PC-9 (cell line): ENCODE measurements at regions not wholly inside any gene's neighbourhood (a gene's known extent, or its start where the extent isn't known, plus 50 kb on each side); places are given as distances from the start of the nearest gene placed in this dataset.

Experiments
- BruUV-seq: library from RNA; stranded (reverse); fragments of 400-500 nt; replicated peaks from 2 replicates; lab custom pipeline; 2021; lab: Mats Ljungman, UMichigan
- CTCF ChIA-PET: fragments of 300-600 bp; sonication (Branson Sonifier 250); formaldehyde crosslinking; loops from one replicate; lab custom pipeline; 2022; ENCODE audit warnings: antibody characterized with exemption; lab: Charles Lee
- POLR2A ChIA-PET: fragments of 300-600 bp; sonication (Branson Sonifier 250); formaldehyde crosslinking; loops from one replicate; lab custom pipeline; 2022; ENCODE audit warnings: antibody characterized with exemption; ENCODE audit not compliant: unreplicated experiment; lab: Charles Lee
- DNase-seq, 2 experiments: peaks; one replicate each; pipeline versions ENCODE4 v3.0.0 to v3.0.0-alpha.2; 2015 to 2022; ENCODE audit warnings: mixed read lengths in 1 of 2
- H2AFZ ChIP-seq: fragments of 200-600 bp; sonication (generic); 2 replicates; pipeline ENCODE4 v1.8.1; 2017; ENCODE audit warnings: antibody characterized with exemption
- H3F3A ChIP-seq: fragments of 200-600 bp; sonication (generic); 2 replicates; pipeline ENCODE4 v1.8.1; 2017; ENCODE audit warnings: antibody characterized with exemption, mild to moderate bottlenecking, low read depth; ENCODE audit not compliant: insufficient read depth
- H3K27ac ChIP-seq: fragments of 200-600 bp; sonication (generic); 2 replicates; pipeline ENCODE4 v1.6.1; 2016; ENCODE audit warnings: mixed run types
- H3K27me3 ChIP-seq: fragments of 200-600 bp; sonication (generic); 2 replicates; pipeline ENCODE4 v1.6.1; 2016; ENCODE audit warnings: low read depth, mixed run types; ENCODE audit not compliant: insufficient read depth
- H3K36me3 ChIP-seq: fragments of 200-600 bp; sonication (generic); 2 replicates; pipeline ENCODE4 v1.6.1; 2016; ENCODE audit warnings: low read depth, mixed run types
- H3K4me1 ChIP-seq: fragments of 200-600 bp; sonication (generic); replicated peaks from 2 replicates; pipeline ENCODE4 v1.6.1; 2016; ENCODE audit warnings: mixed run types; ENCODE audit not compliant: insufficient read depth
- H3K4me2 ChIP-seq: fragments of 200-600 bp; sonication (generic); 2 replicates; pipeline ENCODE4 v1.6.1; 2017; ENCODE audit warnings: mixed run types
- H3K4me3 ChIP-seq: fragments of 200-600 bp; sonication (generic); 2 replicates; pipeline ENCODE4 v1.6.1; 2016; ENCODE audit warnings: mixed run types
- H3K79me2 ChIP-seq: fragments of 200-600 bp; sonication (generic); 2 replicates; pipeline ENCODE4 v1.6.1; 2017; ENCODE audit warnings: low read depth, mixed run types
- H3K9me2 ChIP-seq: fragments of 200-600 bp; sonication (generic); 2 replicates; pipeline ENCODE4 v1.8.1; 2017; ENCODE audit warnings: mild to moderate bottlenecking; ENCODE audit not compliant: insufficient read depth
- H3K9me3 ChIP-seq: fragments of 200-600 bp; sonication (generic); 2 replicates; pipeline ENCODE4 v1.8.1; 2016; ENCODE audit warnings: low read depth; ENCODE audit not compliant: insufficient read depth
- H4K20me1 ChIP-seq: fragments of 200-600 bp; sonication (generic); 2 replicates; pipeline ENCODE4 v1.8.1; 2017; ENCODE audit not compliant: insufficient read depth
- EZH2 ChIP-seq: fragments of 200-600 bp; sonication (generic); IDR thresholded peaks from 2 replicates; pipeline ENCODE4 v1.8.0; 2017; ENCODE audit warnings: antibody characterized with exemption, low read depth
- intact Hi-C: fragments of 100-400 bp; cut with micrococcal nuclease; formaldehyde crosslinking; loops from one replicate; pipeline ENCODE4 v1.10.0; 2022; ENCODE audit not compliant: unreplicated experiment
- TF ChIP-seq, protein P1 (sequence below): fragments of 200-600 bp; sonication (generic); conservative IDR thresholded peaks from 2 replicates; pipeline ENCODE4 v1.6.1; 2017; ENCODE audit warnings: mixed run types, antibody characterized with exemption, mild to moderate bottlenecking, moderate library complexity

DNA sequence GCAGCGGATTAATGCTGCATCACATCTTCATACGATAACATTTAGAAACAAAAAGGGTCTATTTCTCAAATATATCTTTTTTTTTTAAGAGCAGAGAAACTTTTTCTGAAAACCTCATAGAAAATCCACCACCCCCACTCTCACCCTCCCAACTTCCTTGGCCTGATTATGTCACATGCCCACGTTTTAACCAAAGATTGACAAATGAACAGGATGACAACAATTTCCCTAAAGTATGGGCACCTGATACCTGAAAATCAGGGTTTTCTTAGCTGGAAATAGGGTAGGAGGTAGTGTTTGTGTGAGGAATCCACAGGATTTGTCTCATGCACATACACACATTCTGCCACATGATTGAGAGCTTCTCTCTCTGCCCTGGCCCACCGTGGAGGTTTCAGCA is 74.7 kb upstream of the MDM1 start:
- Histone ChIP-seq H4K20me1 (no peaks in the 10 kb centered on the region), H3K79me2 (no peaks in the 10 kb centered on the region), H3K9me2 (no peaks in the 10 kb centered on the region), H3K4me3 (no peak overlapping the region), H3K9me3 (no peaks in the 10 kb centered on the region), H3F3A (no peaks in the 10 kb centered on the region), H3K4me2 (no peak overlapping the region), H3K27ac (no peak overlapping the region), H3K4me1 (peaks cover 20% of the 10 kb centered on the region), H3K36me3 (no peaks in the 10 kb centered on the region), H3K27me3 (no peaks in the 10 kb centered on the region), H2AFZ (no peak overlapping the region)
- ChIA-PET POLR2A (interaction anchor here (0.6 kb wide), 1 partner anchor 857 kb away, joined by 4 read pairs; no protein-coding TSS in a partner anchor), CTCF (no interaction called here)
- TF ChIP-seq, protein P1, sequence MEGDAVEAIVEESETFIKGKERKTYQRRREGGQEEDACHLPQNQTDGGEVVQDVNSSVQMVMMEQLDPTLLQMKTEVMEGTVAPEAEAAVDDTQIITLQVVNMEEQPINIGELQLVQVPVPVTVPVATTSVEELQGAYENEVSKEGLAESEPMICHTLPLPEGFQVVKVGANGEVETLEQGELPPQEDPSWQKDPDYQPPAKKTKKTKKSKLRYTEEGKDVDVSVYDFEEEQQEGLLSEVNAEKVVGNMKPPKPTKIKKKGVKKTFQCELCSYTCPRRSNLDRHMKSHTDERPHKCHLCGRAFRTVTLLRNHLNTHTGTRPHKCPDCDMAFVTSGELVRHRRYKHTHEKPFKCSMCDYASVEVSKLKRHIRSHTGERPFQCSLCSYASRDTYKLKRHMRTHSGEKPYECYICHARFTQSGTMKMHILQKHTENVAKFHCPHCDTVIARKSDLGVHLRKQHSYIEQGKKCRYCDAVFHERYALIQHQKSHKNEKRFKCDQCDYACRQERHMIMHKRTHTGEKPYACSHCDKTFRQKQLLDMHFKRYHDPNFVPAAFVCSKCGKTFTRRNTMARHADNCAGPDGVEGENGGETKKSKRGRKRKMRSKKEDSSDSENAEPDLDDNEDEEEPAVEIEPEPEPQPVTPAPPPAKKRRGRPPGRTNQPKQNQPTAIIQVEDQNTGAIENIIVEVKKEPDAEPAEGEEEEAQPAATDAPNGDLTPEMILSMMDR: no peak
- no peak for TF ChIP-seq EZH2
- DNase-seq: no peak
- BruUV-seq: no TSS peak
- intact Hi-C loops: no loop called here

DNA sequence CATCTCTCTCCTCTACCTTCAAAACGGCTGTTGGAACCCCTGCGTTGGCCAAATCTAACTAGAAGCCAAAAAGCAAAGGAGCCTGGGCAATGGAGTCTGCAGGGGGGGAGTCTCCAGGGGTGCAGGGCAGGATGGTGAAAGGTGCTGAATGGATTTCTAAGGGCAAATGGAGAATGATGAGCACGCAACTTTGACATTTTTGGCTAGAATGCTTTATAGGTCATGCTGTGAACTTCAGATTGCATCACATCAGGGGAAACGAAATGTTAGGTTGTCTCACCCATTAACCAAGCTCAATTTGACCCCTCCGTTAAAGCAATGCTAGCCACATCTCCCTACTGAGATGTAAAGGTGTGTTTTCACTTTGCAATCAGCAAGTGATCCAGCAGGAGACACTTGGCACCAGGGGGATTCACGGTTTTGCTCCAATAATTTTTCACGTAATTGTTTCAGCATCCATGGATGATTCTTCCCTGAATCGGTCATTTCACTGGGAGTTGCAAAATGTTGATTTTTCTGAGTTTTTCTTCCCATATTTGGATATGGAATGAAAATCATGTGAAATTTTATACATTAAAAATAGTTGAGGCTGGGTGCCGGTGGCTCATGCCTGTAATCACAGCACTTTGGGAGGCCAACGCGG is 78.0 kb upstream of the MDM1 start:
- Histone ChIP-seq H3K4me2 (no peak overlapping the region), H4K20me1 (no peaks in the 10 kb centered on the region), H3K27ac (no peak overlapping the region), H3K27me3 (no peaks in the 10 kb centered on the region), H3K9me2 (no peaks in the 10 kb centered on the region), H3F3A (no peaks in the 10 kb centered on the region), H3K4me1 (peaks cover 15% of the 10 kb centered on the region), H3K4me3 (no peak overlapping the region), H2AFZ (no peak overlapping the region), H3K9me3 (no peaks in the 10 kb centered on the region), H3K36me3 (no peaks in the 10 kb centered on the region), H3K79me2 (no peaks in the 10 kb centered on the region)
- intact Hi-C loops: no loop called here
- TF ChIP-seq EZH2: no peak
- TF ChIP-seq, protein P1: no peak
- DNase-seq: no peak
- ChIA-PET CTCF (no interaction called here), POLR2A (no interaction called here)
- no TSS peak for BruUV-seq

DNA sequence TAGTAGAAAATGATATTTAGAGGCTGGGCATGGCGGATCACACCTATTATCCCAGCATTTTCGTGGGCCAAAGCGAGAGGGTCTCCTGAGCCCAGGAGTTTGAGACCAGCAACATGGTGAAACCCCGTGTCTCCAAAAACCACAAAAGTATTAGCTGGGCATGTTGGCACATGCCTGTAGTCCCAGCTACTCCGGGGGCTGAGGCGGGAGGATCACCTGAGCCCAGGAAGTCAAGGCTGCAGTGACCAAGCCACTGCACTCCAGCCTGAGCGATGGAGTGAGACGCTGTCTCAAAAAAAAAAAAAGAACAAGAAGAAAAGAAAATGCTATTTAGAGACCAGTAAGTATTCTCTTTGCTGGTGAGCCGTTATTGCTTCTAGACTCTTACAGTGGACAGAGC is 79.2 kb upstream of the MDM1 start:
- Histone ChIP-seq H3K27ac (no peak overlapping the region), H3K4me3 (no peak overlapping the region), H3K79me2 (no peaks in the 10 kb centered on the region), H3K36me3 (no peaks in the 10 kb centered on the region), H4K20me1 (no peaks in the 10 kb centered on the region), H3K4me1 (peaks cover 3% of the 10 kb centered on the region), H3K27me3 (no peaks in the 10 kb centered on the region), H3K9me3 (no peaks in the 10 kb centered on the region), H3K9me2 (no peaks in the 10 kb centered on the region), H2AFZ (no peak overlapping the region), H3K4me2 (no peak overlapping the region), H3F3A (no peaks in the 10 kb centered on the region)
- no peak for DNase-seq
- TF ChIP-seq EZH2: no peak
- TF ChIP-seq, protein P1: no peak
- ChIA-PET POLR2A (no interaction called here), CTCF (no interaction called here)
- BruUV-seq: no TSS peak
- intact Hi-C loops: no loop called here
